PC-9 (cell line): ENCODE measurements at regions not wholly inside any gene's neighbourhood (a gene's known extent, or its start where the extent isn't known, plus 50 kb on each side); places are given as distances from the start of the nearest gene placed in this dataset.

Experiments
- CTCF ChIP-seq: fragments of 200-600 bp; sonication (generic); conservative IDR thresholded peaks from 2 replicates; pipeline ENCODE4 v1.6.1; 2017; ENCODE audit warnings: mixed run types, antibody characterized with exemption, mild to moderate bottlenecking, moderate library complexity
- EZH2 ChIP-seq: fragments of 200-600 bp; sonication (generic); IDR thresholded peaks from 2 replicates; pipeline ENCODE4 v1.8.0; 2017; ENCODE audit warnings: antibody characterized with exemption, low read depth

- TF ChIP-seq CTCF (no peak), EZH2 (no peak)
These were observed 123.9 kb downstream of the FOXB1 start for GRCh38 chr15:60128000-60128376.
